Smooth muscle cell (in vitro differentiated cells): ENCODE measurements at regions not wholly inside any gene's neighbourhood (a gene's known extent, or its start where the extent isn't known, plus 50 kb on each side); places are given as distances from the start of the nearest gene placed in this dataset.

Experiments used
- DNase-seq: peaks from one replicate; lab custom pipeline; 2025; ENCODE audit not compliant: unreplicated experiment; lab: John Stamatoyannopoulos, UW
- H2AFZ ChIP-seq: fragments of 200-600 bp; sonication (generic); 2 replicates; pipeline ENCODE4 v1.6.0; 2016; ENCODE audit warnings: antibody characterized with exemption, low read depth, mild to moderate bottlenecking
- H3F3A ChIP-seq: fragments of 200-600 bp; sonication (generic); 2 replicates; pipeline ENCODE4 v1.6.0; 2017; ENCODE audit warnings: antibody characterized with exemption, low read depth
- H3K27ac ChIP-seq: fragments of 200-600 bp; sonication (generic); 2 replicates; pipeline ENCODE4 v1.5.1; 2016; ENCODE audit warnings: low read depth, mild to moderate bottlenecking
- H3K27me3 ChIP-seq: fragments of 200-600 bp; sonication (generic); 2 replicates; pipeline ENCODE4 v1.6.1; 2016; ENCODE audit warnings: low read depth, mild to moderate bottlenecking
- H3K36me3 ChIP-seq: fragments of 200-600 bp; sonication (generic); 2 replicates; pipeline ENCODE4 v1.5.1; 2016; ENCODE audit warnings: low read depth
- H3K4me1 ChIP-seq: fragments of 200-600 bp; sonication (generic); 2 replicates; pipeline ENCODE4 v1.5.1; 2016; ENCODE audit warnings: low read depth
- H3K4me2 ChIP-seq: fragments of 200-600 bp; sonication (generic); 2 replicates; pipeline ENCODE4 v1.6.0; 2016; ENCODE audit warnings: mild to moderate bottlenecking
- H3K4me3 ChIP-seq: fragments of 200-600 bp; sonication (generic); 2 replicates; pipeline ENCODE4 v1.5.1; 2016; ENCODE audit warnings: mild to moderate bottlenecking
- H3K79me2 ChIP-seq: fragments of 200-600 bp; sonication (generic); 2 replicates; pipeline ENCODE4 v1.6.0; 2016; ENCODE audit warnings: low read depth, mild to moderate bottlenecking
- H3K9ac ChIP-seq: fragments of 200-600 bp; sonication (generic); 2 replicates; pipeline ENCODE4 v1.6.0; 2016; ENCODE audit warnings: low read depth
- H3K9me3 ChIP-seq: fragments of 200-600 bp; sonication (generic); replicated peaks from 2 replicates; pipeline ENCODE4 v1.5.1; 2016; ENCODE audit warnings: low read depth
- H4K20me1 ChIP-seq: fragments of 200-600 bp; sonication (generic); 2 replicates; pipeline ENCODE4 v1.6.0; 2016; ENCODE audit warnings: low read depth
- CTCF ChIP-seq: fragments of 200-600 bp; sonication (generic); IDR thresholded peaks from 2 replicates; pipeline ENCODE4 v1.5.1; 2017; ENCODE audit warnings: borderline replicate concordance, mild to moderate bottlenecking, antibody characterized with exemption; ENCODE audit not compliant: insufficient read depth, poor library complexity, severe bottlenecking
- WGBS: methylation state at CpG from one replicate; pipeline ENCODE4 v1.1.7; 2016; ENCODE audit warnings: low lambda C conversion rate; 5-methylcytosine and 5-hydroxymethylcytosine counted together

DNA sequence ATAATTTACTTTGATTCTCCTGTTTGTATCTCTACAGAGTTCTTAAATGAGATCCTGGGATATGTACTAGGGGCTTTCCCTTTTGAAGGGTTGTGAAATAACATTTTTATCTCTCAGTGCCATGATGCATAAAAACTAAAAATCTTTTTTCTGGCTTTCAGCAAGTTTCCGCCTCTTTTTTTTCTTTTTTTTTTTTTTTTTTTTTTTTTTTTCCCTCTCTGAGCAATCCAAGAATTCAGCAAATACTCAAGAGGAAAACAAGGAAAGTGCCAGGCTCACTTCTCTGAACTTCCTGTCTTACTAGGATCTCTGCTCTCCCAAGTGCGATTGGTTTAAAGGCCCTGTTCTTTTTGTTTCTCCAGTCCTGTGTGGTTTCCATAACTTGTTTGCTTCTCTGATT lies 79.9 kb downstream of the HYCC1 start:
- Histone ChIP-seq H3K36me3 (no peaks in the 10 kb centered on the region), H3K27ac (peak overlapping the region; percentile 72), H4K20me1 (no peaks in the 10 kb centered on the region), H3K79me2 (no peaks in the 10 kb centered on the region), H2AFZ (no peak overlapping the region), H3K4me3 (no peak overlapping the region), H3K9me3 (no peaks in the 10 kb centered on the region), H3K4me1 (peaks cover 14% of the 10 kb centered on the region), H3K27me3 (no peaks in the 10 kb centered on the region), H3K9ac (no peak overlapping the region), H3F3A (peaks cover 11% of the 10 kb centered on the region), H3K4me2 (peak overlapping the region; percentile 50)
- TF ChIP-seq CTCF, result no peak
- WGBS, result 65% methylated on average over 2 of the region's 2 CpGs
- no peak for DNase-seq

DNA sequence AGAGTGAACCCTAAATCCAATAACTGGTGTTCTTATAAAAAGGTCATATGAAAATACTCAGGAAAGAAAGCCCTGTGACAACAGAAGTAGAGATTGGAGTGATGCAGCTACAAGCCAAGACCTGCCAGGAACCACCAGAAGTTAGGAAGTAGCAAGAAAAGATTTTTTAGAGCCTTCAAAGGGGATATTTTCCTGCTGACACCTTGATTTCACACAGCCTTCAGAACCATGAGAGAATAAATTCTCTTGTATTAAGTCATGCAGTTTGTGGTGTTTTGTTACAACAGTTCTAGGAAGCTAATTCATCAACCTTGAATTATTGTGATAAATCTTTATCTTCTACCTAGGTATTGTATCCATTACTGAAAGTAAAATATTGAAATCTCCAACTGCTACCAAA lies 81.0 kb downstream of the HYCC1 start:
- Histone ChIP-seq H3K79me2 (no peaks in the 10 kb centered on the region), H3K9ac (no peak overlapping the region), H3K27me3 (no peaks in the 10 kb centered on the region), H3K4me1 (peaks cover 14% of the 10 kb centered on the region), H3K4me2 (no peak overlapping the region), H3K9me3 (no peaks in the 10 kb centered on the region), H3K27ac (no peak overlapping the region), H3K36me3 (no peaks in the 10 kb centered on the region), H3F3A (peaks cover 11% of the 10 kb centered on the region), H3K4me3 (no peak overlapping the region), H2AFZ (no peak overlapping the region), H4K20me1 (no peaks in the 10 kb centered on the region)
- DNase-seq, result no peak
- no peak for TF ChIP-seq CTCF

- Histone ChIP-seq H2AFZ (no peak overlapping the region), H3K27me3 (no peaks in the 10 kb centered on the region), H3K4me1 (peaks cover 14% of the 10 kb centered on the region), H3K27ac (no peak overlapping the region), H3F3A (peaks cover 6% of the 10 kb centered on the region), H3K9ac (no peak overlapping the region), H3K9me3 (no peaks in the 10 kb centered on the region), H3K4me3 (no peak overlapping the region), H3K4me2 (no peak overlapping the region), H3K36me3 (no peaks in the 10 kb centered on the region), H3K79me2 (no peaks in the 10 kb centered on the region), H4K20me1 (no peaks in the 10 kb centered on the region)
- no peak for DNase-seq
- 83% methylated on average over 3 of the region's 3 CpGs for WGBS
- no peak for TF ChIP-seq CTCF
Measured at GRCh38 chr7:22931011-22931410, 82.9 kb downstream of the HYCC1 start.

DNA sequence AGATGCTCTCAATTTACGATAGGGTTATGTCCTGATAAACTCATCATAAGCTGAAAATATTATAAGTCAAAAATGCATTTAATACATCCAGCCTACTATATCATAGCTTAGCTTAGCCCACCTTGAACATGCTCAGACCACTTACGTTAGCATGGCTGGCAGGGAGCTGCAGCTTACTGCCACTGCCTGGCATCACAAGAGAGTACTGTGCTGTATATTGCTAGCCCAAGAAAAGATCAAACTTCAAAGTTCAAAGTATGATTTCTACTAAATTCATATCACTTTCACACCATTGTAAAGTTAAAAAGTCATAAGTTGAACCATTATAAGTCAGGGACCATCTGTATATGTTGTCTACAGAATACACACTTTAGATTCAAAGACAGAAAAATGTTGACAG lies 91.6 kb downstream of the HYCC1 start:
- H4K20me1 ChIP-seq, result no peaks in the 10 kb centered on the region
- H3K4me3 ChIP-seq, result no peak overlapping the region
- H3K27me3 ChIP-seq, result no peaks in the 10 kb centered on the region
- no peak overlapping the region for H3K4me2 ChIP-seq
- WGBS, result 97% methylated on average over 2 of the region's 2 CpGs
- H2AFZ ChIP-seq, result no peak overlapping the region
- H3K9me3 ChIP-seq, result no peaks in the 10 kb centered on the region
- H3K9ac ChIP-seq, result no peak overlapping the region
- TF ChIP-seq CTCF, result no peak
- no peaks in the 10 kb centered on the region for H3K79me2 ChIP-seq
- H3K36me3 ChIP-seq, result no peaks in the 10 kb centered on the region
- DNase-seq, result no peak
- no peaks in the 10 kb centered on the region for H3K4me1 ChIP-seq
- H3K27ac ChIP-seq, result no peak overlapping the region
- H3F3A ChIP-seq, result no peaks in the 10 kb centered on the region
